Hematopoietic multipotent progenitor cell (in vitro differentiated cells): ENCODE measurements at regions not wholly inside any gene's neighbourhood (a gene's known extent, or its start where the extent isn't known, plus 50 kb on each side); places are given as distances from the start of the nearest gene placed in this dataset.
"Not testable (repeated sequence)": the region's sequence is repeated elsewhere in the genome, so short reads cannot be mapped to it uniquely, and the experiment has no call there.

Experiments used
- DNase-seq, 3 donors: peaks; one replicate each; pipeline ENCODE4 v3.0.0-alpha.2; 2011 to 2015; ENCODE audit warnings: low read depth in 2 of 3, low spot score in 2 of 3

DNA sequence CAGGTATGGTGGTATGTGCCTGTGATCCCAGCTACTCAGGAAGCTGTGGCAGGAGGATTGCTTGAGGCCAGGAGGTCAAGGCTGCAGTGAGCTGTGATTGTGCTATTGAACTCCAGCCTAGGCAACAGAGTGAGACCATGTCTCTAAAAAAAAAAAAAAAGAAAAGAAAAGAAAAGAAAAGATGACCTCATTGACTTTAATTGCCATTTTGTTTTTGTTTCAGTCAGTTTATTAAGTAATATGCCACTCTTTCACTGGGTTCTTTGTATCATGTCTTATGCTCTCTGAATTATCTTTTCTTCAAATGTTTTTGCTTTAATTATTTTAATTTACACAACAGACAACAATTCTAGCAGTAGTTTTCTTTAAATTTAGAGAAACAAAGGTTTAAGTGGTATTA lies 293.8 kb downstream of the TSHZ3 start:
- DNase-seq, result no peak

DNA sequence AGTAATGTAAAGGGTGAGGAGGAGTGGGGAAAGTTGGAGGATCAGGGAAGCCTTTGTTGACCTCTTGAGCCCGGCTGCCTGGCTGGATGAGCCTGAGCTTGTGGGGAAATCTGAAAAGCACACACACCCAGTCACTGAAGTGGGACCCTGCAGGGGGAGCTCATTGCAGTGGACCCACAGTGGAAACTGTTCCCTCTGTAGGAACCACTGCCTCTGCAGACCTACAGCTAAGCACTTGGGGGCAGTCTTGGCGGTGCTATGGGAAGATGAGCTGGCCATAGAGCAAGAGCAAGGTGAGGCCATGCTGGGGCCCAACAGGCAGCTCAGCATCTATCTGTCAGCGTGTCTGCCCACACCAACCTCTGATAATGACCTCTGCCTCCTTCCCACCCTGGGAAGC lies 294.8 kb downstream of the TSHZ3 start:
- peak in 2 of 3 donors; percentile 56 to 71 for DNase-seq

DNA sequence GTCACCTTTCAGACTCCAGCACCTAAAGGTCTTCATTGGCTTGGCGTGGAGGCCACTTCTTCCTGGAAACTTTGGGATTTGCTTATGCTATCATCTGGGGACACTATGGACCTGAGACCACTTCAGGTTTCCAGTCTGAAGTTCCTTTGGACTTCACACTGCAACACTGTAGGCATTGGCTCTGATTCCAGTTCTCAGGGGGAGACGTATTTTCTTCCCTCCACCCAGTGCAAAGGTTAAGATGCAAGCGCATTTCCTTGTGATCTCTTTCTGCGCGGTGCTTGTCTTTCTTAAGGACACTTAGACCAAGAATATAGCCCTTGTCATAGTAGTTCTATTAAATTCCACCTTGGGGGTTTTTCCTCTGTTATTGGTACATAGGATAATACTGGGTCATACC lies 299.8 kb downstream of the TSHZ3 start:
- no peak for DNase-seq

DNA sequence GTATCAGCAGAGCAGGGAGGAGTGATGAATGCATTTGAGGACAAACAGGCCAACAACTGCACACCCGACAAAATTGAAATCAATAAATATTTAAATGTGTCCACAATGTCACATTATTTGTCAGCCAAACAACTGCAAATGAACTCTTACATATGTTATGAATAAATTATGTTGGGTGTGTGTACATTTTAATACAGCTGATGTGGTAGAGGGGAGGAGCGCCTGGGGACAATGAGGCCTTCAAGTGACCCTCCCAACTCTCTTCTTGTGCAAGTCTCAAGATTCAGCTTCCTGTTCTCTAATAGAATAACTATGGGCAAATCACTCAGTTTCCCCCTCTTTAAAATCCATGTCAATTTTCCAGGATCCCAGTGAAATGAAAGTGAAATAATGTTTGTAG lies 303.2 kb downstream of the TSHZ3 start:
- no peak for DNase-seq

DNA sequence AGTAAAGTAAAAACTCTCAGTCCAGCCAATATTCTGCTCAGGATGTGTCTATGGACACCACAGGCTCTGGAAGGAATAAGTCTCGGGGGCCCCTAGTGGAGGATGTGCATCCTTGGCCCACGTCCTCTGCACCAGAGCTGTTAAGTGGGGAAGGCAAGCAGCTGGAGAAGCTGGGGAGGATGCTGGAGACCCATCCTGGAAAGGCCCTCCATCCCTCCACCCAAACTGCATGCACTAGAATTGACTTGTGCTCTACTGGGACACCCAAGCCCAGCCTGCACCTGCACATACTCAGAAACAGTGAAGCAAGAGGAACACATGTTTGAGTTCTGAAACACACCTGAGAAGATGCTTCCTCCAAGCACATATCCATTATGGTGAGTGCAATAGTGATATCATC lies 307.8 kb downstream of the TSHZ3 start:
- no peak for DNase-seq

DNA sequence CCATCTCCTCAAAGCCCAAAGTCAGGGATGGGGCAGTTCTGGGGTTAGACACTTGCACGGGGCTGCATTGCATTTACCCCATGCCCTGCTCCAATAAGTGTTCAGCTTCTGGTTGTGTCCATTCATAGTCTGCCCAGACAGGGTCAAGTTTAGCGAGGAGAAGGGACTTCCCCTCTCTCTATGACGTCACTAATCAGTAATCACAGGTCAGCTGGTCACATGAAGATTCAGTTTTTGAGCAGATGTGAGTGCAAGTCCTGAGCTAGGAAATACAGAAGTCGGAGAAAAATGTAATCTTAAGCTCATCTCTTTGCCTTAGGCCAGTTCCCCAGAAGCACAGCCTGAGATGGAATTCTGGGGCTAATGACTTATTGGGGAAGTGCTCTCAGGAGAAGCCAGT lies 310.1 kb downstream of the TSHZ3 start:
- DNase-seq, result no peak

DNA sequence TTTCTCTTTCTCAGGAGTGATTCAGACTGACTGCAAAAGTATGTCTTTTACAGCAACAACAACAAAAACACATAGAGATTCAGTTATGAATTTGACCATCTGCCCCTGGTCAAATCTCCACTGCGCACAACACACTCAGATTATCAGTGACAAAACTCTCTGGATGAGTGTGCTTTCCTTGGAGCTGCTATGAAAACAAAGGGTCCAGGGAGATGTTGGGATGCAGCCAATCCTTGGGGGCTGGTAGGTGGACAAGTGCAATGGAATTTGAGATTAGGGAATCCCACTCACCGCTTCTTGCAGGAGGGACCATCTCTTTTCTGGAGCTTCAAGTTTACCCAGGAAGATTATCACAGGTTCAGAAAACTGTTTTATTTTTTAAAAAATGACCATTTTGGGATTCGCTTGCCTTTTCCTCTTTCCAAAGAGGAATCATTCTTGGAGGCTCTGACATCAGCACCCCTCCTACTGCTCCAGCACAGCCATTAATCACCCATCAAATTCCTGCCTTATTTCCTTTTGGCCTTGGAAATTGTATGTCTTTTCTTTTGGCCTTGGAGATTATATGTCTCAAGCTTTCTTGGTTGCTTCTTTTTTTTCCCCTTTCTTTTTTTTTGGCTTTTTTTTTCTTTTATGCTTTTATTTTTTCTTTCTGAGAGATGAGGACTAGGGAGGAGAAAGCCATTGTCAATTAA lies 311.8 kb downstream of the TSHZ3 start:
- no peak for DNase-seq

DNA sequence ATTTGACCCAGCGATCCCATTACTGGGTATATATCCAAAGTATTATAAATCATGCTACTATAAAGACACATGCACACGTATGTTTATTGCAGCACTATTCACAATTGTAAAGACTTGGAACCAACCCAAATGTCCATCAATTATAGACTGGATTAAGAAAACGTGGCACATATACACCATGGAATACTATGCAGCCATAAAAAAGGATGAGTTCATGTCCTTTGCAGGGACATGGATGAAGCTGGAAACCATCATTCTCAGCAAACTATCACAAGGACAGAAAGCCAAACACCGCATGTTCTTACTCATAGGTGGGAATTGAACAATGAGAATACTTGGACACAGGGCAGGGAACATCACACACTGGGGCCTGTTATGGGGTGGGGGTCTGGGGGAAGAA lies 317.8 kb downstream of the TSHZ3 start:
- not testable (repeated sequence) for DNase-seq

DNA sequence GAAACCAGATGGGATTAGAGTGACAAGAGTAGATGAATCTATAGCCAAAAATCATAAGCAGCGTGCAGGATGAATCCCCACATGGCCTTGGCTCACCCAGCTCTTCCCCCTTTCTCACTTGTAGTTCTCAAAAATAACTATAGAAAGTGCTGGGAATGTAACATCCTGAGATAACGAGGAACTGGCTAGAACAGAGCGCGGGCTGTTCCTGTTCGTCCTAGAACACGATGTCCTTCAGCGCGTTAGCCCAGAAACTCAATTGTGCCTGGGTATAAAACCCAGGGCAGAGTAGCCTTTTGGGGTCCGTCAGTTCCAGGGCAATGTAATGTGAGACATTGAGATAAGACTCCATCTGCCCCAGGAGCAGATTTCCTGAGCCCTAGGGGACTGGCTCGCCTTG lies 326.2 kb downstream of the TSHZ3 start:
- no peak for DNase-seq

DNA sequence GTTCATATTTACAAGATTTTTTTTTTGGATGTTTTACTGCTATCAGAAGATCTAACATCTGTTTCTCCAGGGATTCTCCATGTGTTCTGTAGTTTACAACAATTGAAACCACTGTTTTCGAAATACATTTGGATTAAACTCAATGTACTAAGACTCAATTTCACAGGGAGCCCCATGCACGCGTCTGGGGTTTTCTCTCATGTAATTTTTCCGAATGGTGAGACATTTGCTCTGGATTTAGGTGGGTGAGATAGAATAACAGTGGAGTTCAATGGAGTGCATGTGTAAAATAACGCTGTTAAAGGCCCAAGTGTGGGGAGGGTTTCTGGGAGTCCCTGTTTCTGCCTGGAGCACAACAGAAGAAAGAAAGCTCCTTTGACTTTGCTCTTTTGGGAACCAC lies 330.3 kb downstream of the TSHZ3 start:
- no peak for DNase-seq

DNA sequence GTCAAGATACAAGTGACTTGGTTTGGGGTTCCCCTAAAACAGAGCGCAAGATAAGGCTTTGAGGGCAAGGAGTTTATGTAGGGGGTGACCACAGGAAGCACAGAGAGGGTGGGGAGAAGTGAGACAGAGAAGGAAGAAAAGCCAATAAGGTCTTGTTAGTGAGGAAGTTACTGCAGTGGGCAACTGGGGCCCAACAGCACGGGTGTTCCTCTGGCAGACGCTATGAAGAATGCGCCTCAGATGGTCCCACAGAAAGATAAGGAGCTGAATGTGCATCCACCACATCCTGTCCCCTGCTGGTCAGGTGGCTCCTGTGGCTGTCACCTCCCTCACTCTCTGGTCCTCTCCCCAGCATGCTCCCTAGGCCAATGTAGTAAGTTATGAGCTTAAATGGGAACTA lies 333.5 kb downstream of the TSHZ3 start:
- DNase-seq, result peak in 2 of 3 donors; percentile 58 to 79

DNA sequence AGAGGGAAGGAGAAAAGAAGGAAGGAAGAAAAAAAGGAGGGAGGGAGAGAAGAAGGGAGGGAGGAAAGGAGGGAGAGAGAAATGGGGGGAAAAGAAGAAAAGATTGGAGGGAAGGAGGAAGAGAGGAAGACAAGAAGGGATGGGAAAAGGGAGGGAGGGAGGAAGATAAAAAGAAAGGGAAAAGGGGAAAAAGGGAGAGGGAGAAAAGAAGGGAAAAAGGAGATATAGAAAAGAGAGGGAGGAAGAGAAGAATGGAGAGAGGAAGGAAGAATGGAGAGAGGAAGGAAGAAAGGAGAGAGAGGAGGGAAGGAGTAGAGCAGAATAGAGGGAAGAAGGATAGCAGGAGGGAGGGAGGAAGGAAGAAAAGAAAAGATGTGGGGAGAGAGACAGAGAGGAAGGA lies 334.6 kb downstream of the TSHZ3 start:
- DNase-seq, result no peak

DNA sequence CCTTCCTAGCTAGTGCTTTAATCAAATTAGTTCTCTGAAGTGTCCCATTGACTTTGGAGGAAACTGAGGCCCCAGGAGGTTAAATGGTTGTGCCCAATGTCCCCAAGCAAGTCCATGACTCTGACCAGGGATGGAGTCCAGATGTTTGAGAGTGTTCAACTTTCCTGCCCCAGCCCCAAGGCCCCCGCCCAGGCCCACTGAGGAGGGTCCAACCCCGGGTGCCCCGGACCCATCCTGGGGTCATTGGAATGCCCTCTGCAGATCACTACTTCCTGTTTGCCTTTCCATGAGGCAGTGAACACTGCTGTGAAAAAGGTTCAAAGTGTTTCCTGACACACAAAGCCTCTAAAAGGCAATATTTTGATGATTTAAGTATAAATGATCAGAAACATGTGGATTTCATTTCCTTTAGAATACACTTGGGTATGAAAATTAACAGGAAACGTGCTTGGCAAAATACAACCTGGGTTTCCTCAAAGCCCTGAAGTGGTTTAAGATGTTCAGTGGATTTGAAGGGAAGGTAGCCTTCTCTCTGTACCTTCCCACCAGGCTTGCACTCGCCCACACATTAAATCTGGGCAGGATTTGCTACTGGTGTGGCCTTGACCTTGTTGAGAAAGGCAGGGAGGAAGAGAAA lies 335.7 kb downstream of the TSHZ3 start:
- DNase-seq, result no peak

DNA sequence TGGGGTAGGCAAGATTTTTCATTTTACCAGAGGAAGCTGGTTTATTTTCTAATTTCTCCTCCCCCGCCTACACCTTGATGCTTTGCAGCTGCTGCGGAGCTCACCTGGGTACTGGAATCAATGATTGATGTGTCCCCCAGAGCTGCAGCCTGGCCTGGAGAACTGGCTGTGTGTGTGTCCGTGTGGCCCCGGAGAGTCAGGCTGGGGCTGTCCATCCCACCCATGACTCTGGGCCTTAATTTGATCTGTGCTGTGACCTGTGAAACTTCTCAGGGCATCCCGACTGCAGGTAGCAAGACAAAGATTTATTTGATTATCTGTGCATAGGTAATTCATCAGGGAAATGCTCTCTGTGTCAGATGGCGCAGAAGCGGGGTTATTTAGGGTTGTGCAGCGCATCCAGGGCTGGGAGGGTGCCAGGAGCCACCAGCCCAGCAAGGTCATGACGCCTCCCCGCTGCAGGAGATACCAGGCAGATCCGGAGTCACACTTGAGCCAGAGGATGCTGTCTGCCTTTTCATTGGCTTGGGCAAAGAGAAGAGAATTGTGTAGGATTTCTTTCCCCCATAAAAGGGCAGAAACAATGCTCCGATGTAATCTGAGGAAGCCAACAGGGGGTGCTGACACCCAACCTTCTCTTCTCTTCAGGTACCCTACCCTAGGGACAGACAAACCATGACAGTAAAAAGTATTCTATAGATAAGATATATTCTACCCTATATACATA lies 346.6 kb downstream of the TSHZ3 start:
- DNase-seq, result peak in 1 of 3 donors; percentile 18

DNA sequence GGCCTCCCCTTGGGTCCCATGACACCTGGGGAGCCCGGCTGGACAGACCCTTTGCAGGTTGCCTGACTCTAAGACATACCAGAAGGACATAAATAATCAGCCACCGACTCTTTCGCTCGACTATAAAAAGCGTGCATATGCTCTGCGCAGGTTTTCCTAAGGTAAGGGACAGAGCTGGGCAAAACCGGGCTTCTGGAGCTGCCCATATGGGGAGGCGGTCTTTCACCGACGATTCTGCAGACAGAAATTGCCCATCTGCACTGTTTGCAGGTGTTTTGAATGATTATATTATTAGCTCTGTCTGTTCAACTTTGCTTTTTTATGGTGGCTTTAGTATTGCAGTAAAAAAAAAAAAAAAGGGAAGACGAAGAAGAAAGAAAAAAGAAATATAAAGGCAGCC lies 347.2 kb downstream of the TSHZ3 start:
- no peak for DNase-seq

DNA sequence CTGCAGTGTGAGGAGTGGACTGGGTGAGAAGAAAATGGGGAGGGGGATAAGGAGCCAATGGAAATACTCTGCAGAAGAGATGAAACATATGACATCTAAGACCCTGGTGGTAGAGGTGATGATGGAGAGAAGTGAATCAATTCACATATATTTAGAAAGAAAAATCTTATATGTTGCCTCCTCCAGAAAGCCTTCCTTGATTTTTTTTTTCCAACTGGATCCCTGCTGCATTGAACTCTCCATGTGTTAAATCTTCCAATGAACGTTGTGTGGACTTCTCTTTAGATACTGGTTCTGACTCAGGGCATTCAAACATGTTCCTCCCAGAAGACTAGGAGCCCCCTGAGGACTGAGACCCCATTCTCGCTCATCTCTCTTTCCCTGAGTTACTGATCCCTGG lies 348.3 kb downstream of the TSHZ3 start:
- DNase-seq, result no peak

DNA sequence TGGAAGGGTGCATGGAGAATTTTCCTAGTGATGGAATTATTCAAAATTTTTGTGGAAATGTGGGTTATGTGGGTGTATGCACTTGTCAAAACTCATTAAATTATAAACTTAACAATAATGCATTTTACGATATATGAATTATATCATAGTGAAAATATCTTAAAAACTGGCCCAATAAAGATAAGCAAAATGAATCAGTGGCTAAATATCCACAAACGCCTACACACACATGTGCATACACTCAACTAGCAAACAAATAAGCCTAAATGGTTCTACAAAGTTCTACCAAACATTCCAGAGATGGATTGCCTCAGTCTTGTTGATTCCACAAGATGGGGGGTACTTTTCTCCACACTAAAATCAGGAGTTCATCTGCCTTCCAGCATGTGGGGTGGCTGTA lies 349.5 kb downstream of the TSHZ3 start:
- DNase-seq, result no peak

DNA sequence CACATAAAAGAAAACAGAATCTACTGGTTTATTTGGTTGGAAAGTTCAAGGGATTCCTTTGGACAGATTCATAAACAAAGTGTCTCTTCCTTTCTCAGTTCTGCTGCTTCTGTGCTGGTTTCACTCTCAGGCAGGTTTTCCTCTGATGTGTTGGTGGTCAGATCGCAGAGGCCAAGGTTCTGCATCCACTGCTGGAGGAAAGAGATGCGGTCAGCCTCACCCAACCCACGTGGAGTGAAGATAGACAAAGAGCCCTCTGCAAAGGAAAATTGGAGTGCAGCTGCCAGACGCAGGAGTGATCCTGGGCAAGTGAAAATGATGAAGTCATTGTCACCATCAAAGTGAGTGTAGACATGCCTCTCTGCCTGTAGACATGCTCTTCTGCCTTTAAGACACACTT lies 352.0 kb downstream of the TSHZ3 start:
- DNase-seq, result no peak

DNA sequence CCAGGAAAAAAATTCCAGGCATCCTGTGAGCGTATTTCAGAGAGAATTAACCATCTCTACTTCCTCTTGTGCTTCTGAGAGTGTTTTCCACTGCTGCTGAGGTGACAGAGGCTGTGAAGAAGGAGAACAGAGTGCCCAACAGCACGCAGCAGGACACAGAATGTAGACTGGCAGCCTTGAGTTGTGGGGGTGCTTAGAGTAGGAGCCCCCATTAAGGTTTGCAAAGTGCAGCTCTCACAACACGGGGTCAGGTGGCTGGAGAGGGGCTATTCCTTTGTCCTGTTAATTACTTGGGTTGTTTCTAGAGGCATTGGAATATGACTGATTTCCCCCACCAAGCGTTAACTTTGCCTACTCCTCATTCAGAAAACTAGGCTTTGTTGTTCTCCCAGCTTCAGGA lies 370.6 kb downstream of the TSHZ3 start:
- no peak for DNase-seq

DNA sequence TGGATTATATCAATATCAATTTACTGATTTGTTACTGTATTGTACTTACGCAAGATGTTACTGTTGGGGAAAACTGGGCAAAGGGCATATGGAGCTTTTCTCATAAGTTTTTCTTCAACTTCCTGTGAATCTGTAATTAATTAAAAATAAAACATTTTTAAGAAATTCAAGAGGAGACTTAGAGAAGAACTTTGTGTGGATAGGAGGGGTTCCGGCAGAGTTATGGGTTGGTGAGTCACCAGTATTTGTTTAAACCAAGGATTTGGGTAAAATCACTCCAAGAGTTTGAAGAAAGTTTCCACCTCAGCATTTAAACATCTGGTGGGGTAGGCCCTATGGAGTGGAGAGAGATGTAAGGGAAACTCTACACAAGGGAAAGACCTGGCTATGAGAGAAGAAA lies 379.6 kb downstream of the TSHZ3 start:
- no peak for DNase-seq

DNA sequence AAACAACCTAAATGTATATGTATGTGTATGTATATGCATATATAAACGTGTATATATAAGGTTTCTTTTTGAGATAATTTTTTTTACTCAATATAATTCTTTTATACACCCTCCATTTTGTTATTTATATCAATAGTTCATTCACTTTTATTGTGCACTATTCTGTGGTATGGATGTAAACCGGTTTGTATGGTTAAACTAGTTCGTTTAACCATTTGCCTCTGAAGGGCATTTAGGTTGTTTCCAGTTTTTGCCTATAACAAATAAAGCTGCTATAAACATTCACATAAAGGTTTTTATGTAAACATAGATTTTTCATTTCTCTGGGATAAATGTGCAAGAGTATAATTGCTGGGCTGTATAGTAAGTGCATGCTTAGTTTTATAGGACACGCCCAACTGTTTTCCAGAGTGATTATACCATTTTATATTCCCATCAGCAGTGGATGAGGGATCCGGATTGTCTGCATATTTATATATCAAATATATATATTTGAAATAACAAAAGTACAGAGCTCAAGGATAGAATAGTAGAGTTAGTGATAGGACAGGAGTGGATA lies 380.3 kb downstream of the TSHZ3 start:
- no peak for DNase-seq

DNA sequence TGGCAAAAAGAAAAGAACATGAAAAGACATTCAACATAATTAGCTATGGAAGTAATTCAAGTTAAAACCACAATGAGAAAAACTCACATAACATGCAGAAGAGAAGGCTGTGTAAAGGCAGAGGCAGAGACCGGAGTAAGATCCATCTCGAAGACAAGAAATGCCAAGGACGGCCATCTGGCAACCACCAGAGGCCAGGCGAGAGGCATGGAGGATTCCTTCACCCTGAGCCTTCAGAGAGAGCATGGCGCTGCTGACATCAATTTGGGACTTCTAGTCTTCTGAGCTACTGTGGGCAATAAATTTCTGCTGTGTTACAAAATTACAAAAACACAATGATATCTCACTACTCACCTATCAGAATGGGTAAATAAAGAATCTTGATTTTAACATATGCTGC lies 381.0 kb downstream of the TSHZ3 start:
- no peak for DNase-seq
